Fibroblast of pulmonary artery (primary cell): ENCODE measurements at regions not wholly inside any gene's neighbourhood (a gene's known extent, or its start where the extent isn't known, plus 50 kb on each side); places are given as distances from the start of the nearest gene placed in this dataset.
A peak's percentile ranks its signal among the peaks of the same experiment; 100 is the strongest.

Experiments used
- DNase-seq: peaks from one replicate; pipeline ENCODE4 v3.0.0-alpha.2; 2010; ENCODE audit warnings: low read depth
- H3K4me3 ChIP-seq: replicated peaks from 2 replicates; pipeline ENCODE4 v1.5.1; 2011; ENCODE audit warnings: low read depth, mild to moderate bottlenecking, control low read depth, low read length, moderate library complexity
- TF ChIP-seq, protein P1 (sequence below): IDR thresholded peaks from 2 replicates; pipeline ENCODE4 v1.5.1; 2011; ENCODE audit warnings: mild to moderate bottlenecking, control low read depth, low read length, inconsistent platforms; ENCODE audit errors: missing control alignments

DNA sequence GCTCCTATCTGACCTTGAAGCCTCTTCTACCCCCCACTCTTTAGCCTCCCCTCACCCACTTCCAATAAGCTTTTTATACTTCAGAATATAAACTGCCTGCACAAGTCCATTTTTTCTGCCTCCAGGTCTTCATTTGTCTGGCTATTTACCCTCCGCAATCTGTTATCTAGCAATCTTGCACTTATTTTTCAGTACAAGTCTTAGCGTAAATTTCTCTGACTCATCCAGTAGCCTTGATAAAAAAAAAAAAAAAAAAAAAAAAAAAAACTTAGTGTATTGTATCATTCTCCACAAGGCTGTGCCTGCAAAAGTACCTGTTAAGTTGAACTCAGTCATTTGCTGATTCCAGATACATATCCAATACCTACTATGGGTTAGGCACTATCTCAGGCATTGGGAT is 219.5 kb upstream of the DKK2 start:
- no peak overlapping the region for H3K4me3 ChIP-seq
- DNase-seq: peak; percentile 18
- TF ChIP-seq, protein P1, sequence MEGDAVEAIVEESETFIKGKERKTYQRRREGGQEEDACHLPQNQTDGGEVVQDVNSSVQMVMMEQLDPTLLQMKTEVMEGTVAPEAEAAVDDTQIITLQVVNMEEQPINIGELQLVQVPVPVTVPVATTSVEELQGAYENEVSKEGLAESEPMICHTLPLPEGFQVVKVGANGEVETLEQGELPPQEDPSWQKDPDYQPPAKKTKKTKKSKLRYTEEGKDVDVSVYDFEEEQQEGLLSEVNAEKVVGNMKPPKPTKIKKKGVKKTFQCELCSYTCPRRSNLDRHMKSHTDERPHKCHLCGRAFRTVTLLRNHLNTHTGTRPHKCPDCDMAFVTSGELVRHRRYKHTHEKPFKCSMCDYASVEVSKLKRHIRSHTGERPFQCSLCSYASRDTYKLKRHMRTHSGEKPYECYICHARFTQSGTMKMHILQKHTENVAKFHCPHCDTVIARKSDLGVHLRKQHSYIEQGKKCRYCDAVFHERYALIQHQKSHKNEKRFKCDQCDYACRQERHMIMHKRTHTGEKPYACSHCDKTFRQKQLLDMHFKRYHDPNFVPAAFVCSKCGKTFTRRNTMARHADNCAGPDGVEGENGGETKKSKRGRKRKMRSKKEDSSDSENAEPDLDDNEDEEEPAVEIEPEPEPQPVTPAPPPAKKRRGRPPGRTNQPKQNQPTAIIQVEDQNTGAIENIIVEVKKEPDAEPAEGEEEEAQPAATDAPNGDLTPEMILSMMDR: no peak

DNA sequence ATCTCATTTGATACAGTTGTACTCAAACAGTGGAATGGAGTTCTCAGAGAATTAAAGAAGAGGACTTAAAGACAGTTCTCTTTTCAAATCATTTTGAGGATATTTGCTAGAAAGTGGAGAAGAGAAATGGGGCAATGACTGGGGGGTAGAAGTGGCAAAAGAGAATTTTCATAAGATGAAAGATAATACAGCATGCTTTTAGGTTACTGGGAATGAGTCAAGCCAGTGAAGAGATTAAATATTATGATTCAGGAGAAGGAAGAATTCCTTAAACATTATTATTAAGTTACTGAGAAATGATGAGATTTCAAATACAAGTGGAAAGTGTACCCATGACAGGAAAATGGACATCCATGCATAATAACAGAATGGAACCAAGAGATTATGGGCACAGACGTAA is 219.0 kb upstream of the DKK2 start:
- no peak for DNase-seq
- no peak overlapping the region for H3K4me3 ChIP-seq
- TF ChIP-seq, protein P1: no peak

DNA sequence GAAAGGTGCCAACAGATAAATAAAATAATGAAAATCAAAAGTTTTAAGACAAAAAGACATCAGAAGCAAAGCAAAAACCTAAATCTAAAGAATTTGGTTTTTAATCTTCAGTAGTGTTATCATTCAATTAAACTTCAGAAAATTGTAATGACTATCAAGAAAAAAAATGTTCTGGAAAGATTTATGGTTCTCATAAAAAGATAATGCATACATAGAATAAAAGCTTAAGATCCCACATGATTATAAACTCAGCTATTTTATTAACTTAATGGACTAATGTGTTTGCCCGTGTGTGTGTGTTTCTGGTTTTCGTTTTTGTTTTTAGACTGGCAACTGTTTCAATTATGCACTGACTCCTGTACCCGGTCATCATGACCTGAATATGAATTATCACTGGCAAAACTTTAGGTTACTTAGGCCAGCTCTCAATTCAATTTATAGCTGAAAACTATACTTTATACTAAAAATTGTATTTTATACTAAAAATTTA is 217.5 kb upstream of the DKK2 start:
- TF ChIP-seq, protein P1: no peak
- H3K4me3 ChIP-seq: no peak overlapping the region
- DNase-seq: no peak

DNA sequence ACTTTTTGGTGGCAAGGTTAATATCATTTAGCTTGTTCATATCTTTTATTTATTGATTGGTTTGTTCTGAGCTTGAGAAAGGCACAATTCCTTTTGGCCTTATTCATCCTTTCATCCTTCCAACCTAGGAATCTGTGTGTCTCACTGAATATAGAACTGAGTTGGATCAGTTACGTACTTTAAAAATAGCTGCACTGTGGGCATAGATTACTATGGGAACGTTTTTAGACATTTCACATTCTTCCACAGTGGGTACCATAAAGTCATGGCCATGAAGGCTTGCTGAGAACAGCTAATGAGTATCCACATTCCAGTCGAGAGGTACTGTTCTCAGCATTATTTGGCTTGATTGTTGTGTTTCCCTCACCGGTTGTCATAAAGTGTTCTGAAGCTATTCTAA is 217.0 kb upstream of the DKK2 start:
- no peak overlapping the region for H3K4me3 ChIP-seq
- TF ChIP-seq, protein P1: no peak
- no peak for DNase-seq

DNA sequence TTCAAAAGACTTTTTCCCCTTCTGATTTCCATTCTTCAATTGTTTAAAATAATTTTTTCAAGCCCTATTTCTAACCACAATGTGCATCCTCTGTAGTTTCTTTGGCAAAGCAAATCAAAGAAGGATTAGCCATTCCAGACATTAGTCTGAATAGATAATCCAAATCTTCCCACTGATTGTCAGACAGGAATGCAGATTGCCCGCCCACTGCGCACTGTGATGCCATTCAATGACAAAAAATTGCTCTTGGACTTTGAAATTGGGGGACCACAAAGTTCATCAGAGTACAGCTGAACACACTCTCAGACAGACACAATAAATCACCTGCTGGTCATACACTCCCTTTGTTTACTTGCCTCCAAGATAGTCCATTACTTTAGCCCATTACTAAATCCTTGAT is 216.5 kb upstream of the DKK2 start:
- no peak for DNase-seq
- TF ChIP-seq, protein P1: no peak
- no peak overlapping the region for H3K4me3 ChIP-seq

DNA sequence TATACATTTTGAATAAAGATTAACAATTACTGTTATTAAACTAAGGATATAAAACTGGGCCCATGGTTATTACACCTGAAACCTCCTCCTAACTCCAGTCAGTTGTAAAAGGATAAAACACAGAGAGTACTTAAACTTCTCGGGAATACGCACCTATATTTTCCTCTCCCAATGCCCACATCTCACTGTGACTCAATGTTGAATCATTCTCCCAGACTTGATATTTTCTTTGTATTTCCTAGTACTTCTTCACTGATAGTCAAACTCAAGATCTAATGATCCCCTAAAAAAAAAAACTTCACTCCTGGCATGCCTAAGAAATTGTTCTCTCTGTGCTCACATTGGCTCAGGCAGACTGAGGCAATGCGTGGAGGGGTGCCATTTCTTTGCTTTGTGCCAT is 212.5 kb upstream of the DKK2 start:
- H3K4me3 ChIP-seq: no peak overlapping the region
- DNase-seq: no peak
- TF ChIP-seq, protein P1: no peak

DNA sequence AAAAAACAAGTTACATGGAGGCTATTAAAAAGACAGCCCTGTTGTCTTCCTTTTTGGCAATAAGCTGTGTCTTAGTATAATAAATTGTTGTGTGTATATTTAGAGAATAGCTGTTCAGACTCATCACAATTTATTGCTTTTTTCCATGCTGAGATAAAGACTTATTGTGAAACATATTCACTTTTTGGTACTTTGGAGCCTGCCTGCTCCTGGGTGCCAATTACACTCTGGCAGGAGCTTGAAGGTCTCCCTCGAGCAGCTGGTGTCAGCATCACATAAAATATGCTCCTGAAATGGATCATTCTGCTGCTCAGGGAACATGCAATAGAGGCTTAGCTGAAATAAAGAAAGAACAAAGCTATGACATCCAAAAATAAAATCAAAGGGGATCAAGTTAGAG is 211.6 kb upstream of the DKK2 start:
- DNase-seq: peak; percentile 8
- H3K4me3 ChIP-seq: no peak overlapping the region
- TF ChIP-seq, protein P1: no peak
